Kidney epithelial cell (primary cell): ENCODE measurements at regions not wholly inside any gene's neighbourhood (a gene's known extent, or its start where the extent isn't known, plus 50 kb on each side); places are given as distances from the start of the nearest gene placed in this dataset.

Experiments used
- DNase-seq: peaks from one replicate; pipeline ENCODE4 v3.0.0-alpha.2; 2010; ENCODE audit warnings: low read depth
- H3K27me3 ChIP-seq: 2 replicates; pipeline ENCODE4 v1.6.0; 2011; ENCODE audit warnings: low read length; ENCODE audit not compliant: control insufficient read depth, insufficient read depth
- H3K36me3 ChIP-seq: 2 replicates; pipeline ENCODE4 v1.5.1; 2011; ENCODE audit warnings: low read length; ENCODE audit not compliant: control insufficient read depth, insufficient read depth
- H3K4me3 ChIP-seq: 2 replicates; pipeline ENCODE4 v1.5.1; 2011; ENCODE audit warnings: low read depth, mild to moderate bottlenecking, control low read depth, low read length
- TF ChIP-seq, protein P1 (sequence below): IDR thresholded peaks from 2 replicates; pipeline ENCODE4 v1.5.1; 2011; ENCODE audit warnings: mild to moderate bottlenecking, moderate library complexity, low read length, control low read depth, inconsistent platforms; ENCODE audit not compliant: insufficient read depth, poor library complexity, severe bottlenecking

- Histone ChIP-seq H3K4me3 (no peak overlapping the region), H3K27me3 (no peaks in the 10 kb centered on the region), H3K36me3 (no peaks in the 10 kb centered on the region)
- TF ChIP-seq, protein P1, sequence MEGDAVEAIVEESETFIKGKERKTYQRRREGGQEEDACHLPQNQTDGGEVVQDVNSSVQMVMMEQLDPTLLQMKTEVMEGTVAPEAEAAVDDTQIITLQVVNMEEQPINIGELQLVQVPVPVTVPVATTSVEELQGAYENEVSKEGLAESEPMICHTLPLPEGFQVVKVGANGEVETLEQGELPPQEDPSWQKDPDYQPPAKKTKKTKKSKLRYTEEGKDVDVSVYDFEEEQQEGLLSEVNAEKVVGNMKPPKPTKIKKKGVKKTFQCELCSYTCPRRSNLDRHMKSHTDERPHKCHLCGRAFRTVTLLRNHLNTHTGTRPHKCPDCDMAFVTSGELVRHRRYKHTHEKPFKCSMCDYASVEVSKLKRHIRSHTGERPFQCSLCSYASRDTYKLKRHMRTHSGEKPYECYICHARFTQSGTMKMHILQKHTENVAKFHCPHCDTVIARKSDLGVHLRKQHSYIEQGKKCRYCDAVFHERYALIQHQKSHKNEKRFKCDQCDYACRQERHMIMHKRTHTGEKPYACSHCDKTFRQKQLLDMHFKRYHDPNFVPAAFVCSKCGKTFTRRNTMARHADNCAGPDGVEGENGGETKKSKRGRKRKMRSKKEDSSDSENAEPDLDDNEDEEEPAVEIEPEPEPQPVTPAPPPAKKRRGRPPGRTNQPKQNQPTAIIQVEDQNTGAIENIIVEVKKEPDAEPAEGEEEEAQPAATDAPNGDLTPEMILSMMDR: no peak
- DNase-seq: no peak
These were observed 689.8 kb upstream of the NXPH2 start for GRCh38 chr2:139469985-139470384.

DNA sequence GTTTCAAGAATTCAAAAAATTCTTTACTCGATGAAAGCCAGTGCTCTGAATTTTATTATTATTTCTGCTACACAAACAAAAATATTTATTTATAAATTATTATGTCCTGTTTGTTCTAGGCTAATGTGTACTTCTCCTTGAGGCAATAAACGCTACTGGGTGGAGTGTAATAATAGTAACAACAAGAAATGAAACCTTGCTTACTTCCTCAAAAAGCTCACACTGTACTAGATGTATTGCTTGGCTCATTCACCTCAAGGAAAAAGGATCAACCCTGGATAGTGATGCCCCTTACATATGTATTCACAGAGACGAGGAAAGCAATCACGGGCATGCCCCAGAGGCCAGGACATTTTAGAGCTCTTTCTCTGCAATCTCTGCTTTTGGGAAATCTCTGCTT lies 685.6 kb upstream of the NXPH2 start:
- Histone ChIP-seq H3K4me3 (no peak overlapping the region), H3K36me3 (no peaks in the 10 kb centered on the region), H3K27me3 (no peaks in the 10 kb centered on the region)
- no peak for DNase-seq
- TF ChIP-seq, protein P1: no peak

DNA sequence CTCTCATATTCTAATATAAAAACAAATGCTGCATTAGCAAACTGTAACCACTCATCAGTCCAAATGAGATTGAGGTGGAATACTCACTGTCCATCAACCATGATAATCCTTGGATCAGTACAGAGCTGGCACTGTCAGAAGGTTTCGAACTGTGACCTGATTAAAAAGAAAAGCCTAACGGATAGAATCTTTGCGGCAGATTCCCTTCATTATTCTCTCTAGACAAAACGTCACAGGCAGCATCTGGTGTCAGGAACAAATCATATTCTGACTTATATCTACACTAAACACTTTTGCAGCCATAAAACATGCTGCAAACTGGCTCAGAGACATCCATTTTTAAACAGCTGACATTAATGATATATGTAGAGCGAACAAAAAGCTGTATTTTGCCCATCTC lies 677.7 kb upstream of the NXPH2 start:
- Histone ChIP-seq H3K27me3 (no peaks in the 10 kb centered on the region), H3K36me3 (no peaks in the 10 kb centered on the region), H3K4me3 (no peak overlapping the region)
- TF ChIP-seq, protein P1: no peak
- no peak for DNase-seq

GRCh38 chr2:139454251-139454650 lies 674.1 kb upstream of the NXPH2 start:
- H3K27me3 ChIP-seq: no peaks in the 10 kb centered on the region
- TF ChIP-seq, protein P1: no peak
- no peak for DNase-seq
- H3K36me3 ChIP-seq: no peaks in the 10 kb centered on the region
- H3K4me3 ChIP-seq: no peak overlapping the region

- no peaks in the 10 kb centered on the region for H3K27me3 ChIP-seq
- H3K36me3 ChIP-seq: no peaks in the 10 kb centered on the region
- no peak for DNase-seq
These were observed 658.9 kb upstream of the NXPH2 start for GRCh38 chr2:139439100-139439499.

GRCh38 chr2:139438478-139438877 lies 658.3 kb upstream of the NXPH2 start:
- Histone ChIP-seq H3K36me3 (no peaks in the 10 kb centered on the region), H3K4me3 (no peak overlapping the region), H3K27me3 (no peaks in the 10 kb centered on the region)
- TF ChIP-seq, protein P1: no peak
- DNase-seq: no peak

More at GRCh38 chr2:139439100-139439499, 658.9 kb upstream of the NXPH2 start:
- H3K4me3 ChIP-seq: no peak overlapping the region
- TF ChIP-seq, protein P1: no peak
